Activated CD4-positive, CD25-positive, alpha-beta regulatory T cell (primary cell): ENCODE measurements at regions not wholly inside any gene's neighbourhood (a gene's known extent, or its start where the extent isn't known, plus 50 kb on each side); places are given as distances from the start of the nearest gene placed in this dataset.
"Not testable (repeated sequence)": the region's sequence is repeated elsewhere in the genome, so short reads cannot be mapped to it uniquely, and the experiment has no call there.

ENCODE experiments used
- DNase-seq, 4 experiments: peaks; one replicate each; lab custom pipeline; 2025; lab: John Stamatoyannopoulos, UW

DNA sequence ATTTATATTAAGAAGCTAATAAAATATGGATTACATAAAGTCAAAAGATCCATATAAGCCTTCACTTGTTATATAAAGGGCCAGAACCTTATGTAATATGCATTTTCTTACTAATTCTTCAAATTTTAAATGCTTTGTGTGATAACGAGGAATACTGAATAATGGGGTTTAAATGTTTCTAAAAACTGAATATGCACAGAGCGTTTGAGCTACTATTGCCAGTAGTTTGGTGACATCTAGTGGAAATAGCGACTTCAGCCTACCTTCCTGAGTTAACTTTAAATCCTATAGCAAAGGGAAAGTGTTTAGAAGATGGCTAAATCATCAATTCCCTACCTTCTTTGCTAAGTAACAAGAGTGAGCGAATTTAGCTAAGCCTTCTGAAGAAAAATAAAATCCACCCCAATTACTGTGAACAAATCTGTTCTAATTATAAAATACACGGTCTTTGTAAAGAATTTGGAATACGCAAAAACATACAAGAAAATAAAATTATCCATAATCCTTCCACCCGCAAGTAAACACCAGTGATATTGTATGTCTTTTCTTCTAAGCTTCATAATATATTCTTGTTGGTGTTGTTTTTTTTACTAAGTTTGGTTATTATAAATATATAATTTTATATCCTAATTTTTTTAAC lies 115.5 kb upstream of the G2E3 start:
- DNase-seq, result no peak

DNA sequence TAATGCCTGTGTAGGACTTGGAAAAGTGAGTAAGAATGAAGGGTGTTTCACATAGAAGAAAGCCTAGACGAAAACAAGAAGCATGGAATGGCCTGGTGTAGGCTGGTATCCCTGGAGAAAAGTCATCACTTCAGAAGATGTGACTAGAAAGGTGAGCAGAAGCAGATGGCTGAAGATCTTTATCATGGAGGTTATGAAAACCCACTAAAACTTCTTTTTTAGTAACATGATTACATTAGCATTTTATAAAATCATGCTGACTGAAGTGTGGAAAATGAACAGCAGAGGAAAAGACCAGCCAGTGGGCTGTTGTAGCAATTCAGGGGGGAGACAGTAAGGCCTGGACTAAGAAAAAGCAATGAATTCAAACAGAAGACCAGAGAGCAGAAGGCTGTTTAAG lies 114.5 kb upstream of the G2E3 start:
- DNase-seq, result no peak

DNA sequence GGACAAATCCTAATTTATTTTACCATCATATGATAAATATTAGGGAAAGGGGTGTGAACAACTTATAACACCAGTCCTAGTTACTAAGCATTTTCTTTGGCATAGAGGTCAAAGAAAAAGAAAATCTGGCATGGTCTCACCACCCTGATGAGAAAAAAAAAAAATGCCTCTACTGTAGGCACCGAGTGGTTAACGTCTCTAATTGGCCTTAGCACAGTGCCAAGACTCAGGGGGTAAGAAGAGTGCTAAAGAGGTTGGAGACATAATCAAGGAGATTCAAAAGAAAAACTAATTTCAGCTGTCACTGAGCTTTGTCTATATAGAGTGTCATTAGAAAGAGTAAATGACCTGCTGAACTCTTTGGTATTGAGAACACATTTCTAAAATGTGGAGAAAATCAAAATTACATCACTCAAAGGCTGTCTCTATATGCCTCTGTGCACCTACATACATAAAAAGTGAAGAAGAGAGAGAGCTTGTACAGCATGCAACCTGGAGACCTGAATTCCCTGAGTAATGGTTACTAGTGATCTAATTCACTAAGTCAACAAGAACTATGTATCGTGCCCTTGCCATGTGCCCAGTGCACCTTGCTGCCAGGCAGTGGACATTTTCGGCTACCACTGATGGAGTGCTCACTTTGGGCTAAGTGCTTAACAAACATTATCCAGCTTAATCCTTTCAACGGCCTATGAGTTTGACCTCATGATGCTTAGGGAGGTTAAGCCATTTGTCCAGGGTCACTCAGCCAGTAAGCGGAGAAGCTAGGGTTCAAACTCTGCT lies 113.8 kb upstream of the G2E3 start:
- no peak for DNase-seq

DNA sequence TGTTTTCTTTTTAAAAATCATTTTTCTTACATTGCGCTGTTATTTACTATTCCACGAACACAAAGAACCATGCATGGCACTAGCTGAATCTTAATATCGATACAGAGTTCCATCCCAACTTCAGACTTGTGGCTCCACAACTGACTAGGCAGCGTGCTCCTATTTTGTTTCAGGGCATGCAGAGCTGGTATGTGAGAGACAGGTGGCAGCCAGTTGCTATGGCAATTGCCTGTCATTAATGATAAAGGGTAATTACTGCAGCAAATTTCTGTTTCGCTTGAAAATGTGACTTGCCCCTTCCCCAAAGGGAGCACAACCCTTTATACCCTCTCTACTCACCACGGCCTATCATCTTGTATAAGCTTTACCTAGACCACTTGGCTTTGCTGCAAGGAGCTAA lies 113.1 kb upstream of the G2E3 start:
- DNase-seq, result no peak

DNA sequence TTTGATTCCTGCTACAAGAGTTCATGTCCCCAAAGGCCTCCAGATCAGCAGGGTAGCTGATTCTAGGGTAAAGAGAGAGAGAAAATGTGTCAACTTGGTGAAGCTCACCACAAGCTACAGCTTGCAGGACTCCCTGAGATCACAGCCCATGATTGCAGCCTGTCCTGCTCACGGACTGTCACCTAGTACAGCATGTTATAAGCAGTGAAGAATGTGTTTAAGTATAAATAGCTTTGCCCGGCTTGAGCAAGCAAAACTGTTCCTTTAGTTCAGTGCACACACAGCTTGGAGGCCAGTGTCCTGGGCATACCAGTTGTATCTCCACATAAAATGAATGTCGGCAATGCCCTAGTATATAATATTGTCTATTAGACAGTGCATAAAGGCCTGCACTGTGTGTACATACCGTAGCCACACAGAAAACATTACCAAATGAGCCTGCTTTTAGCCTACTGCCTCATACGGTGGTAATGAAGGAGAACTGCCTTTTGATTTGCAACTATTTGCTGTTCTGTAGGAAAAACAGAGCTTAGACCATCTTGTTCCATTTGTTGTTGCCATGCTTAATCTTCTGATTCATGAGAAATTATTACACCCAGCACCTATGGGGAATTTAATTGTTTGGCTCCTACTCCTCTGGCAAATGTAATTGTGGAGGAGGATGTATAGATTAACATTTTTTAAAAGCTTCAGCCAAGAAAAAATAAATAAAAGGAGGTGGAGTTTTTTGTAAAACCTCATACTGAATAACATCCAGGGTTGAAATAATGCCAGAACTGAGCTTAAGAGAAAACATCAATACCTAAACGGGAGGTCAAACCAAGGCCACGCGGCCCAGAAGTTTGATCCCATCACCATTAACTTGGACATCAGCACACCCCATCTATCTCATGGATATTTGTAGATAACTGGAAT lies 108.1 kb upstream of the G2E3 start:
- no peak for DNase-seq

DNA sequence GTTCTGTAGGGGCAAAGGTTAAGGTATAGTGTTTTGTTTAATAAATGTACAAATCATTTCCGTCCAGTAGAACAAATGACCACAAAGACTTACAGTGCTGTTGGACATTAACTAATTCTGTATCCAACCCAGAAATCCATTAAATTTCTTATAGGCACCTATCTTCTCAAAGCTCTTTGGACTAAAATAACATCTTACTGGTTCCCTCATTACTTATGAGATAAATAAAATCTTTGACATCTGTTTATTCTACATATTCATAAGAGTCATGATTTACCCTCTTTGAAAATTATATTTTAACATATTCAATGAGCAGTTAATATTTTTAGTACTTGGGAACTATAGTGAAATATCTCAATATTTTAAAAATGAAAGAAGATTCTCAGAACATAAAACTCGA lies 102.7 kb upstream of the G2E3 start:
- no peak for DNase-seq

DNA sequence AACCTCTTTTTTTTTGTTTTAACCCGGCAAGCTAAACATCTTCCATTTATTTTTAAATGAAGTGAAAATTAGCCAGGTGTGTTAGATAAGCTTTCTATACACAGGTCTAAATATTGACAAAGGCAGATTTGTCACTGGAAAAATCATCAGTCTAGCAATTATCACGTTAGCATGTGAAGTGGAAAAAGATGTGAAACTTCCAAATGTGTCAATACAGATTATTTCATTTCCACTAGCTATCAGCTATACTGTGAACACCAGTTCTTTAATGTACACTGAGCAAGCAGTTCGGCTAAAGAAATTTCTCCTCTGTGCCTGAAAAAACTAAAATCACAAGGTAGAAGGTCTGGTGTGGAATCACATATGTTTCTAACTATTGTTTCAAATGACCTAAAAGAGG lies 96.6 kb upstream of the G2E3 start:
- no peak for DNase-seq

DNA sequence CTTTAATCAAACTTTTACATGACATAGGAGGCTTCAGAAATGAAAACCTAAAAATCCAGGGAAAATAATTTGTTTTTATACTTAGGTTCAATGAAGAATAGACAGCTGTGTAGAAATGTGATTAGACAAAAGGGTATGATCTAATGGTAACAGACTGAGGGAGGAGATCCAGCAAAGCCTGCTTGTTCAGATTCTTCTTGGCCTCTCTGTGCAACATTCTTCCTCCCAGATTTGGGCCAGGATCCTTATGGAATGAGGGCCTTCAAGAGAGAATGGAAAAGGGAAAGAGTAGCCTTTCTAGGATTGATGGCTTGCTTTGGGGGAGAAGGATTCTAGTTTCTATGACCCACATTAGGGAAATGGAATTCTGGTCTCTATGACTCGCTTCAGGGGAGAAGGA lies 94.5 kb upstream of the G2E3 start:
- no peak for DNase-seq

DNA sequence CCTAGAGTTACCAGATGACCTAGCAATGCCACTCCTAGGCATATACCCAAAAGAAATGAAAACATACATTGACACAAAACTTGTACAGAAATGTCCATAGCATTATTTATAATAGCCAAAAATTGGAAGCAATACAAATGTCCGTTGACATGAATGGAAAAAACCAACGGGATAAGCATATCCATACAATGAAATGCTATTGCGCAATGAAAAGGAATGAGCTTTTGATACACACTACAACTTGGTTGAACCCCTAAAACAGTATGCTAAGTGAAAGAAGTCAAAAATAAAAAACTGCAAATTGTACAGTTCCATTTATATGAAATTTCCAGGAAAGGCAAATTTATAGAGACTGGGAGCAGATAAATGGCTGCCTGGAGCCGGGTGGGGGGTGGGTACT lies 90.6 kb upstream of the G2E3 start:
- DNase-seq, result no peak

DNA sequence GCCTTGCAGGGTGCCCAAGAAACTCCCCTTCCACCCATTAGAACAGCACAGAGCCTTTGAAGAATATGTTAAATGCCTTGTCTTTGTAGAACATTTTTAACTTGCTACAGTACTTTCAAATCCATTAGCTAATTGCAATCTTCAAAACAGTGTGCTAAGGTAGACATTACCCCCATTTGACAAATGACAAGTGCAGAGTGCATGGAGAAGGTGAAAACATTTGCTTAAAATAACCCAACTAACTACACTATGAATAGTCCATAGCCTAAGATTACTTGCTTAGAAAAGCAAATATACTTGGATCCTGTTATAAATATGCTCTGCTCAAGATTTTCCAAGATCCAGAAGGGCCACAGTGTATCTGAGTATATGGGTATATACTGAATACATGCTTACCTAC lies 87.0 kb upstream of the G2E3 start:
- DNase-seq, result no peak

DNA sequence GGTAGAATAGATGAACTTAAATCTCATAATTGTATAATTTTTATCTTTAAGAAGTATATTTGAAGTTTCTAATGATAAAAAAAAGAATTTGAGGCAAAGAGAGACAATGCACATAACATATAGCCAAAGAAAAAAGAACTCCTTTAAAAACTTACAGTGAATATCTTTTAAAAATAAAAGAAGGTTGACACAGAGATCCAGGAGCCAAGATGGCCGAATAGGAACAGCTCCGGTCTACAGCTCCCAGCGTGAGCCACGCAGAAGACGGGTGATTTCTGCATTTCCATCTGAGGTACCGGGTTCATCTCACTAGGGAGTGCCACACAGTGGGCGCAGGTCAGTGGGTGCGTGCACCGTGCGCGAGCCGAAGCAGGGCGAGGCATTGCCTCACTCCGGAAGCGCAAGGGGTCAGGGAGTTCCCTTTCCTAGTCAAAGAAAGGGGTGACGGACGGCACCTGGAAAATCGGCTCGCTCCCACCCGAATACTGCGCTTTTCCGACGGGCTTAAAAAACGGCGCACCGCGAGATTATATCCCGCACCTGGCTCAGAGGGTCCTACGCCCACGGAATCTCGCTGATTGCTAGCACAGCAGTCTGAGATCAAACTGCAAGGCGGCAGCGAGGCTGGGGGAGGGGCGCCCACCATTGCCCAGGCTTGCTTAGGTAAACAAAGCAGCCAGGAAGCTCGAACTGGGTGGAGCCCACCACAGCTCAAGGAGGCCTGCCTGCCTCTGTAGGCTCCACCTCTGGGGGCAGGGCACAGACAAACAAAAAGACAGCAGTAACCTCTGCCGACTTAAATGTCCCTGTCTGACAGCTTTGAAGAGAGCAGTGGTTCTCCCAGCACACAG lies 84.9 kb upstream of the G2E3 start:
- DNase-seq, result not testable (repeated sequence)

DNA sequence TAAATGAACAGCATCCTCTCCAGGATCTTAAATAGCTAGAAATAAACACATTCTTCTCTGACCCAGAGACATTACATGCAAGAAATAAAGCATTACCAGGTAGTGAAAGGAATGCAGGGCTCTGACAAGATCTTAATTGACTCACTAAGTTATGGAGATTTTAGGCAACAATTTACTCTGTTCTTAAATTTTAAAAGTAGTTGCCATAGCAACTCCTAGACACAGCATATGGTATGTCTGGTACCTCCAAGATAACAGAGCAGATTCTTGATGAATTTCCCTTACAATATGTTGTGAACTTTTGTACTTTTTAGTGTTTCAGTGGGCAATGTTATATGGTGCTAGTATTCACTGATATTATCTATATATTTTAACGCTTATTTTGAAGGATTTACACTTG lies 76.7 kb upstream of the G2E3 start:
- no peak for DNase-seq

DNA sequence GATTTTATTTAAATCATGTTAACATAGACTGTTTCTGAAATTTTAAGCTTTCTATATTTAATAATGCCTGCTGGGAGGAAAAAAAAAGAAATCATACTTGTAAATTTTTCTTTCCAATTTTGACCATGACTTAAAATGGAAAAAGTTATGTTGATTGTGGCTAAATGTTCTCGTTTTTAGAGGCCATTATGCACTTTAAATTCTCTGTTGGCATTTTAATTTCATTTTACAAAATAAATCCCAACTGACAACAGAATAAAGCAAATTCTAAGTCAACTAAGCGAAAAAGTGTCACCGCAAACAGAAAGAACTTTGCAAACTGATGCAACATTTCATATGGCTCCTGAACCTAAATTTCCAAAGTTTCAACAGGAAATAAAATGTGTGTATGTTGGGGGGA lies 74.8 kb upstream of the G2E3 start:
- DNase-seq, result no peak

DNA sequence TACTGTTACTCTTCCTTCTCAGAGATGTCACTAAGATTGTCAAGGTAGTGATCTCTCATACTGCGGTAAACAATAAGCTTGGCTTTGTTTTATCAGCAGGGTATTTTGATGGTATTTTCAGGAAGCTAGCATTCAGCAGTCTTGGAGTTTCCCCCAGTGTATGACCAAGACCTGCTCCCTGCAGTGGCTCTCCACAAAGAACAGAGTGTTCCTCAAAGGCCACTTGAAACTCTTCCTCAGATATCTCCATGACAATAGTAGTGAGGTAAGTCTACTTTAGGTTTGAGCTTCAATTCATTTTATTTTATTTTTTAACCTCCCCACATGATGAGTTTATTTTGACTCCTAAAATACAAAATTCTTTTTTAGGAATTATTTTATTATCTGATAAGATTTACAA lies 74.0 kb upstream of the G2E3 start:
- no peak for DNase-seq

DNA sequence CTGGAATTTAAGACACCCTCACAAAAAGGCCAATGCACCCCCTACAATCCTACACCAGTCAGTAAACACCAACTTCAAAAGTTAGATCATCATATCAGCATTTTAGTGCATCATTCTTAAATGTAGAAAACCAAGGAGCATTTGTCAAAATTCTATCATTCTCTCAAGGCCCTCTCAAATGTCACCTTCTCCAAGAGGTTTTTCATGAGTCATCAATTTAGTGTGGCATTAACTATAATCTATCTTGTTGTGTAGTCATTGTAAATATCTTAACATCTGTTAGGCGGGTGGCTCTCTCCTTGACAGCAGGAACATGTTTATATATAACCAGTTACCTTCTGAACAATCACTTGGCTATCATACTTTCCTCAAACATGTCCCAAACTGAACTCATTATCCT lies 62.1 kb upstream of the G2E3 start:
- no peak for DNase-seq

DNA sequence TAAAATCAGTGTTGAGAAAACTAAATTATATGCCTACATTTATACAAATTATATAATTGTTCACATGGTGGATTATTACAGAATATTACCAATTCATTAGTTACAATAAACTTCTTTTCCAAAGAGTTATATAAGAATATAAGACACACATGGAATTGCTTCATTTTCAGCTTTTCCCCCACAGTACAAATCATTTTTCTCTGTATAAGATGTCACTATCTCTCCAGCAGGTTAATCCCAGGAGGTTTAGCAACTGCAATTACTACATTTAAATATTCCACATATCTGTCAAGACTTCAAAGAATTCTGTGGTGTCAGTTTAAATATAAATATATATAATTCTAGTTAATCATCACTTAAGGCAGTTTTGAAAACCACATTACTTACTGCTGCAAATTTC lies 59.6 kb upstream of the G2E3 start:
- DNase-seq, result no peak

DNA sequence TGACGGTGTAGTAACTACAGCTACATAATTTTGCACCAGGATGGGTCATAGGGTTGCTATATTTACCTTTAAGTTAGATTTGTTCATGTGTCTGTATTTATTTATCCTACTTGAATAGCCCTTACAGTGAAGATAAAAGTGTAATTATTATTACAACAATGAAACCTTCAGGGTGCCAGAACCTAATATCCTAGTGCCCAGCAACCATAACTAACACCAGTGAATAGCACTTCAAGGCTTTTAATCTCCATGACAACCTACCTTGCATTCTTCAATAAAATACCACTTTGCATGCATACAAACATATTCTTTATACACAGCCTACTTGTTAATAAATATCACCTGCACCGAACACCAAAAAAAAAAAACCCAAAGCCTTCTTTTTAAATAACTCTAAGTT lies 58.7 kb upstream of the G2E3 start:
- no peak for DNase-seq

DNA sequence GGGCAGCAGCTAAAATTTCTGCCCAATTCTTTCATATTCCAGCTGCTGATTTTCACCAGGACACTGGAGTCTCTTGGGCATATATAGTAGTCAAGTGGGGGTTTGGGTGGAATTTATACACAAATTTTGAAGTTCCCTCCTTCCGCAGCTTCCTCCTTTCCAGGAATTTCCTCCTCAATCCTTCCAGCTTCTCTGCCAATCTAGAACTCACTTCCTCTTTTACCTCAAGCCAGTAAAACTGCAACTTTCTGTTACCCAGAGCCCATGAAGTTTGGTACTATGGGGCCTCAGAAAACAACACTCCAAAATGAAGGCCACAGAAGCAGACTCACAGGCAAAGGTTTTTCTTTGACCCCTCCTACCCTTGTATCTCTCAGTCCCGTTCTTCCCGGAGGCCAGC lies 51.7 kb upstream of the G2E3 start:
- DNase-seq, result no peak
